Adrenal gland (tissue), 9 donors: ENCODE measurements at regions not wholly inside any gene's neighbourhood (a gene's known extent, or its start where the extent isn't known, plus 50 kb on each side); places are given as distances from the start of the nearest gene placed in this dataset.

ENCODE experiments used
- DNase-seq, 7 donors: peaks; one replicate each; pipeline ENCODE4 v3.0.0-alpha.2; 2019 to 2020
- H3K27ac ChIP-seq, 5 donors: fragments of 200-600 bp; sonication (generic) in 4 of 5; 1 replicate in 3 of 5; 2 replicates in 2 of 5; pipeline versions ENCODE4 v1.5.1 to v1.8.0; 2016 to 2020; ENCODE audit warnings: mild to moderate bottlenecking in 1 of 5
- H3K27me3 ChIP-seq: fragments of 200-600 bp; 2 replicates; pipeline ENCODE4 v1.8.0; 2021
- H3K36me3 ChIP-seq, 2 donors: fragments of 200-600 bp; replicated peaks in 1 of 2; 1 replicate in 1 of 2; 2 replicates in 1 of 2; pipeline versions ENCODE4 v1.5.1 to v1.8.0; 2018 to 2022
- H3K4me1 ChIP-seq, 2 donors: fragments of 200-600 bp; replicated peaks in 1 of 2; 1 replicate in 1 of 2; 2 replicates in 1 of 2; pipeline versions ENCODE4 v1.5.1 to v1.8.0; 2018 to 2021
- H3K4me3 ChIP-seq, 4 donors: fragments of 200-600 bp; sonication (generic) in 3 of 4; one replicate each; pipeline ENCODE4 v1.5.1; 2016 to 2018
- H3K9me3 ChIP-seq, 3 donors: fragments of 200-600 bp; sonication (generic) in 1 of 3; replicated peaks in 1 of 3; 1 replicate in 2 of 3; 2 replicates in 1 of 3; pipeline versions ENCODE4 v1.5.1 to v1.8.0; 2016 to 2021
- POLR2A ChIP-seq, 2 donors: fragments of 450-650 bp; IDR thresholded peaks; one replicate each; pipeline ENCODE4 v1.6.1; 2017; ENCODE audit warnings: antibody characterized with exemption in 2 of 2, mild to moderate bottlenecking in 2 of 2, moderate library complexity in 1 of 2
- WGBS, 4 donors: extraction: QIAGEN DNeasy Blood & Tissue Kit in 2 of 4; methylation state at CpG; one replicate each; pipeline versions ENCODE4 v1.1.5 to v1.1.7; 2013 to 2017; 5-methylcytosine and 5-hydroxymethylcytosine counted together
- intact Hi-C, 2 donors: fragments of 100-400 bp; cut with DNase I; formaldehyde crosslinking; loops; one replicate each; pipeline versions ENCODE4 v1.14.1 to v1.15.0; 2022 to 2023
- TF ChIP-seq, protein P1 (sequence below), 6 experiments: fragments of 450-650 bp in 4 of 6; fragments of 200-600 bp in 2 of 6; sonication (generic) in 1 of 6; IDR thresholded peaks; 1 replicate in 5 of 6; 2 replicates in 1 of 6; pipeline versions ENCODE4 v1.5.1 to v1.8.0; 2016 to 2021; ENCODE audit warnings: antibody characterized with exemption in 6 of 6, mild to moderate bottlenecking in 2 of 6, moderate library complexity in 1 of 6
- donor health status: healthy with polysubstance abuse.
- donor health status: Bipolar disorder and iron deficiency.
- donor health status: DM: yes; HTN: yes; CAD: no.
- donor health status: DM: no; HTN: no; CAD: no.
- donor health status: DM: no; HTN: no; CAD: no.

DNA sequence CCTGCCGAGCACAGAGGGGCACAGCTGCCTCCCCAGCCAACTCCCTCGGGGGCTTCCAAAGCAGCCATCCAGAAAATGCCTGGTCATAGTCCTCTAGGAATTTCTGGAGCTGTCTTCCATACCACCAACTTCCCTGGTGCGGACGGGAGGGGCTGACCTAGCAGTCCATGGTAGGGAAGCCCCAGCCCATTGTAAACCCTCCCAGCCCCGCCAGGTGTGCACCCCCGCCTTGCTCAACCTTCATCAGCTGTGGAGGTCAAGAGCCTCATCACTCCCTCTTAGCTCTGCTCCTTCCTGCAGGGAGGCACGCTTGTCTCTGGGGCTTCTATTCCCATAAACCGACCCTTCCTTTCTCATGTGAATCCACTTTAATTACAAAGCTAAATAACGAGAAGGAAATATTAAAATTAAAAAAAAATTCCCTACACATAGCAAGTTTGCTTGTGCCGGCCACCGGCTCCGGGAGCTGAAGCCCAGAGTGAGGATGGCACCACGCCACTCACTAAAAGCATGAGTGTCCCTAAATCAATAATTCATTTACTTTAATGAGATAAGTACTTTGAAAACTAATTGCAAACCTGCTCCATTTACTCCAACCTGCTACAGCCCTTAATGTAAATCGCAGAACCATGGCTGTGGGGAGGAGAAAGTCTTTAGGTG is 181.4 kb downstream of the ENGASE start:
- TF ChIP-seq POLR2A (IDR thresholded peaks at IDR 0.05), result no peak
- TF ChIP-seq, protein P1, sequence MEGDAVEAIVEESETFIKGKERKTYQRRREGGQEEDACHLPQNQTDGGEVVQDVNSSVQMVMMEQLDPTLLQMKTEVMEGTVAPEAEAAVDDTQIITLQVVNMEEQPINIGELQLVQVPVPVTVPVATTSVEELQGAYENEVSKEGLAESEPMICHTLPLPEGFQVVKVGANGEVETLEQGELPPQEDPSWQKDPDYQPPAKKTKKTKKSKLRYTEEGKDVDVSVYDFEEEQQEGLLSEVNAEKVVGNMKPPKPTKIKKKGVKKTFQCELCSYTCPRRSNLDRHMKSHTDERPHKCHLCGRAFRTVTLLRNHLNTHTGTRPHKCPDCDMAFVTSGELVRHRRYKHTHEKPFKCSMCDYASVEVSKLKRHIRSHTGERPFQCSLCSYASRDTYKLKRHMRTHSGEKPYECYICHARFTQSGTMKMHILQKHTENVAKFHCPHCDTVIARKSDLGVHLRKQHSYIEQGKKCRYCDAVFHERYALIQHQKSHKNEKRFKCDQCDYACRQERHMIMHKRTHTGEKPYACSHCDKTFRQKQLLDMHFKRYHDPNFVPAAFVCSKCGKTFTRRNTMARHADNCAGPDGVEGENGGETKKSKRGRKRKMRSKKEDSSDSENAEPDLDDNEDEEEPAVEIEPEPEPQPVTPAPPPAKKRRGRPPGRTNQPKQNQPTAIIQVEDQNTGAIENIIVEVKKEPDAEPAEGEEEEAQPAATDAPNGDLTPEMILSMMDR (IDR thresholded peaks at IDR 0.05), result no peak
- Histone ChIP-seq H3K27me3 (peaks cover 20% of the 10 kb centered on the region), H3K4me3 (no peak overlapping the region)

DNA sequence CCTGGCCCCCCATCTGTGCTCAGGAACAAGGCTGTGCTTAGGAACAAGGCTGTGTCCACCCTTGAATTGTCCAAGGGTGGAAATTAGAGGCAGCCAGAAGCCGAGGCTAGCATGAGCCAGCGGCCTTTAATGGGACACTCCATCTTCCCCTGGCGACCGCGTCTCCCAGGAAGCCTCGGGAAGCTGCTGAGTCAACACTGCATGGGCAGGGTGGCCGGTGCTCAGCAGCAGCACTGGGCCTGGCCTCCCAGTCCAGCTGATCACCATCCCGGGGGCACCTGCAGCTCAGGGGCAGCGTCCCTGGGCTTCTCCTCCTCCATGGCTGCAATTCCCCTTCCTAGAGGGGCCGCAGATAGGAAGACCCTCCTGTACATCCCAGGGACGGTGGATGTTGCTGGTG is 180.8 kb downstream of the ENGASE start:
- no peak for TF ChIP-seq POLR2A (IDR thresholded peaks at IDR 0.05)
- TF ChIP-seq, protein P1 (IDR thresholded peaks at IDR 0.05), result no peak
- intact Hi-C loops, result no loop called here
- Histone ChIP-seq H3K4me1 (no peaks in the 10 kb centered on the region), H3K4me3 (no peak overlapping the region), H3K27me3 (peaks cover 20% of the 10 kb centered on the region), H3K36me3 (no peaks in the 10 kb centered on the region), H3K9me3 (no peaks in the 10 kb centered on the region), H3K27ac (no peak overlapping the region)
- 67 to 74% (median 68%) methylated on average over 8 to 11 of the region's 11 CpGs for WGBS, 4 donors
- DNase-seq, result no peak

More for the DNA sequence above, 181.4 kb downstream of the ENGASE start:
- Histone ChIP-seq H3K9me3 (no peaks in the 10 kb centered on the region), H3K27ac (no peak overlapping the region), H3K4me1 (no peaks in the 10 kb centered on the region), H3K36me3 (no peaks in the 10 kb centered on the region)
- no peak for DNase-seq
- intact Hi-C loops, result no loop called here
- 69 to 79% (median 74%) methylated on average over 12 to 14 of the region's 14 CpGs for WGBS, 4 donors

DNA sequence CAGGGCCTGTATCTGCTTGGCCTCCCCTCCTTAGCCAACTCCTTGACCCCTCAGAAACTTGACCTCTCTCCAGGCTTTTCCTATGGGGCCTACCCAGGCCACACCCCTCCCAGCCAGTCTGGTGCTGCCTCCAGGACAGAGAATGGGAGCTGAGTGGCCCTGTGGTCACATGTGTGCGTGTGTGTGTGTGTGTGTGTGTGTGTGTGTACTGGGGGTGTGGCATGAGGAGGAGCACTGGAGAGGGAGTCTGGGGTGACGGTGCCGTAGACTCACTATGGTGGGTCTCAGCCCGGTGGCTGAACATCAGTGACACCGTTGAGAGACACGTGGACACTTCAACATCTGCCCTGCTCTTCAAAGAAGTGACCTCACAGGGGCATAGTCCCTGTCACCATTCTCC is 180.4 kb downstream of the ENGASE start:
- no peak for DNase-seq
- Histone ChIP-seq H3K9me3 (no peaks in the 10 kb centered on the region), H3K27ac (no peak overlapping the region), H3K36me3 (no peaks in the 10 kb centered on the region), H3K4me1 (no peaks in the 10 kb centered on the region), H3K4me3 (no peak overlapping the region), H3K27me3 (peaks cover 20% of the 10 kb centered on the region)
- no peak for TF ChIP-seq POLR2A (IDR thresholded peaks at IDR 0.05)
- TF ChIP-seq, protein P1 (IDR thresholded peaks at IDR 0.05), result no peak
- intact Hi-C loops, result no loop called here
- WGBS, 4 donors, result 70 to 82% (median 76%) methylated on average over 5 to 6 of the region's 6 CpGs

DNA sequence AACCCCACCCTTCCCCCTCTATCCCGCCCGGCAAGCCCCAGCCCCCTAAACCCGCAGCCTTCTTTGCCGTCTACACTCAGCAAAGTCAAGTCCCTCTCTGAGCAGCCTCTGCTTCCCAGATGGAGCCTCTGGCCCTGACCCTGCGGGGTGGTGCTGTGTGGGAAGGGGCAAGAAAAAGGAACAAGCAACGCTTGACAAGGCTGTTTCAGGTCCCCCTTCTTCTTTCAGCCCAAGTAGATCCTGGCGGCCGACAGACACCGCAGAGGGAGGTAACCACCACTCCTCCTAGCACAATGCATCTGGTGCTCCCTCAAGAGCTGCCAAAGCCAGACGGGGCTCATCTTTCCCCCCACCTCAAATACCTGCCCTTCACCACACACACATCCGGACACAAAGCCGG is 178.3 kb downstream of the ENGASE start:
- Histone ChIP-seq H3K27me3 (peaks cover 25% of the 10 kb centered on the region), H3K4me1 (no peaks in the 10 kb centered on the region), H3K4me3 (no peak overlapping the region), H3K27ac (no peak overlapping the region), H3K36me3 (no peaks in the 10 kb centered on the region), H3K9me3 (no peaks in the 10 kb centered on the region)
- WGBS, 4 donors, result 31 to 49% (median 35%) methylated on average over 9 to 12 of the region's 12 CpGs
- no peak for DNase-seq
- intact Hi-C loops, result no loop called here
- no peak for TF ChIP-seq POLR2A (IDR thresholded peaks at IDR 0.05)
- TF ChIP-seq, protein P1 (IDR thresholded peaks at IDR 0.05), result no peak
